NCI-H146 treated with DMSO at 0.1 percent for 48 hours (cell line): ENCODE measurements at regions not wholly inside any gene's neighbourhood (a gene's known extent, or its start where the extent isn't known, plus 50 kb on each side); places are given as distances from the start of the nearest gene placed in this dataset.
A peak's percentile ranks its signal among the peaks of the same experiment; 100 is the strongest.

Source experiments
- DNase-seq: peaks from one replicate; lab custom pipeline; 2025; ENCODE audit not compliant: unreplicated experiment; lab: John Stamatoyannopoulos, UW

DNA sequence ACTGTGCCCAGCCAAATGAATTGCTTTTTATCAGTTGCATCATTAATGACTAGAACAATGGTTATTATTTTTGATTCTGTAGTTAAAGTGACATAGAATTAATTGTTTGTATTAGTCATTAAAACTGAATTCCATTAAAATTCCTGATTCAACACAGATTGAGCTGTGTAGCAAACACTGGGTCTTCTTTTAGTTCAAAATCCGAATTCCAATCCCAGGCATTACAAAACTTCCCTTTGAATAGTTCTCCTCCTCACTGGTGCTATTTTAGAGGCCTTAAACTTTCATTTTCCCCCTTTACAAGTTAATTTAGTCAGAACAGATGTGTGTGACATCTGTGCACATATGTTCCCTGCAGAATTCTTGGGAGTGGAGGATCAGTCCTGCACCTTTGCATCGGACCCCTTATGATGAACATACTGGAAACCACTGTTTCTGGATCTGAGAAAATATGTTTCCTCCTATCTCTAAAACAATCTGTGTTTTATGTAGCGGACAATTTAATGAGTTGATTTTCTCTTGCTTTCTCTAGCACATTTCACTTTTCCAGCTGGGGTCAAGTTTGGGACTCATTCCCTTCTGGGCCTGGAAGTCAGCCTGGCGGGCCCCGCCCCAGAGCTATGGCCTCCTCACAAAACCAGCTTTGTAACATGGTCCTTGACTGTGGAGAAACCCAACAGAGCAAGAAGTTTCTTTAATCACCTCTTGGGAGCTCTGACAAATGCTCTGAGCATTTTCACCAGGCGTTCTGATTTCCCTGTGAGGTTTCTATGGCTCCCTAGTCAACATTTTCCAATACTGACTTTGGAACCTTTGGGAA is 87.9 kb upstream of the MAMDC2 start:
- DNase-seq, result no peak

DNA sequence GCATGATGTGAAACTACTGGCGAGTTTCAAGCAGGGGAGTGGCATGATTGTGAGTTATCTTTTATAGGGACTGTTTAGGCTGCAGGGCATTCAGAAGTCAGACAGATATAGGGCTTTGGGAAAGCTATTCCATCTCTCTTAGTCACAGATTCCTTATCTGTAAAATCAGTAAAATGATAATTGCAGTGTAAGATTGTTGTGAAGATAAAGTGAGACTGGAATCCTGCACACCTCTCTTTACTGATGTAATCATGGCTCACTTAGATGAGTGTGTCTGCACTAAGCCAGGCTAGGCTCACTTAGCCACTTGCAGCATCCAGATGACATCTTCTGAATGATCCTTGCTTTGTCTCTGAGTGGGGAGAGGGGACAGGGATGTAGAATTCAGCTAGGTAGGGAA is 81.8 kb upstream of the MAMDC2 start:
- DNase-seq, result no peak

DNA sequence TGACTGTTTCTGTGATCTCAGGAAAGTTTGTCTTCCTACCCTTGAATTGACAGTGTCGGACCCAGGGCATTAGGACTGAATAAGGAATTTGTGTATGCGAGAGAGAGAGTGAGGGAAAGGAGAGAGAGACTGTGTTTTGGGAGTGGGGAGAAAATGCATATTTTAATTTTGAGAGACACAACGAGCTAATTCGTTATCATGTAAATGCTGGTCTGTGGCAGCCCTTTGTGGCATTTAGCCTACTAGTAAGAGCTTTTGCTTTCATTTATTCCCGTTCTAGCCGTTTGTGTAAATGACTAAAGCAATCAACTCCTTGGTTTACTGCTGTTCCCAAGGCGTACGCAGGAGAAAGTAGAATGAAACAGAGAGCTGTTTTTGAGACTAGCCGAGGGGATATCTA is 79.8 kb upstream of the MAMDC2 start:
- no peak for DNase-seq

DNA sequence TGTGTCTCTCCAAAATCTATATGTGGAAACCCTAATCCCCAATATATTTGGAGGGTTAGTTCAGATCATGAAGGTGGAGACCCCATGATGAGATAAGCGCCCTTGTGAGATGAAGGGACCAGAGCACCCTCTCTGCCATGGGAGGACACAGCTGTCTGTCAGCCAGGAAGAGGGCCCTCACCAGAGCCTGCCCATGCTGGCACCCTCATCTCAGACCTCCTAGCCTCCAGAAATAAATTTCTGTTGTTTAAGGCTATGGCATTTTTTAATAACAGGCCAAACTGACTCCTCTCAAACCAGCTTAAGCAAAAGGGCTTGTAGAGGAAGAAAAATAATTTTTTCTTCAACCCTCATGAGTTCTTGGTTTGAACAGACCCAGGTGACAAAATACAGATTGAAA is 79.2 kb upstream of the MAMDC2 start:
- no peak for DNase-seq

DNA sequence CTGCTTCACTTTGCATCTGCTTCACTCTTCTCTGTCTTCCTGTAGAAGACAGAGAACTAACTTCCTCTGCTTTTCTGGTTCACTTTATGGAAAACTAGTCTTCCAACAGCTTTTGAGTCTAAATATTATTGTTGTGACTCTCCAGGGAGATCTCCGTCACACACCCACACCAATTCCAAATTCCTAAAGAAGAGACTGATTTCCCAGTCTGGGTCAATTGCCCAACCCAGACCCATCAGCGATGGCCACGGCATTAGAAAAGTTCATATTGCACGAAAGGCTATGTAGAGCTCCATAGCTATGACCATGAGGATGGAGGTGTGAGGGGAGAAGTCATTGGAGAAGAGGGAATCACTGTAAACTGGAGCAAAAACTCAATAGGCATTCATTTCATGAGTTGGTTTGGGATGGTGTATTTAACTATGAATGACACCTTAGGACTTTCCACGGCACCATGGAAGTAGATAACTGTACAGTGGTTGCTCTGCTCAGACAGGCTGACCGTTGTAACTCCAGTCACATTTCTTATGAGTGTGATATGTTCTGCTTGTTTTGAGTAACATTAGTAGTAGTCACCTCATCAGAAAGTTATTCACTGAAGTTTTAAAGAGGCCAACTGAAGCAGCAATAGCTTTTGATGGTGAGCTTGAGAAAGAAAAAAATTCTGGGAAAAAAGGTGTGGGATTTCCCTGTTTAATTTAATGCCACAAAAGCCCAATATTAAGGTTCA is 78.1 kb upstream of the MAMDC2 start:
- DNase-seq, result no peak

DNA sequence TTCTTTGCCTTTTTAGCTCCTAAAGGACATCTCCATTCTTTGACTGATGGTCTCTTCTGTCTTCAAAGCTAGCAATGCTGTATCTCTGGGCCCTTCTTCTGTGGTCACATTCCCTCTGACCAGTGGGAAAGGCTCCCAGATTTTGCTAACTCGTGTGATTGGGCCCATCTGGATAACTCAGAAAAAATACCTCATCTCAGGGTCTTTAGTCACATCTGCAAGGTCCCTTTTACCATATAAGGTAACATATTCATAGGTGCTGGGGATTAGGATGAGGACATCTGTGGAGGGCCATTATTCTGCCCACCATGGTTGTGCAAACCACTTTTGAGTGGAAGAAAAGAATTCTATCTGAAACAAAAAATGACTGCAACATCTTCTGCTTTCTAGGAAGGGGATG is 76.3 kb upstream of the MAMDC2 start:
- no peak for DNase-seq

DNA sequence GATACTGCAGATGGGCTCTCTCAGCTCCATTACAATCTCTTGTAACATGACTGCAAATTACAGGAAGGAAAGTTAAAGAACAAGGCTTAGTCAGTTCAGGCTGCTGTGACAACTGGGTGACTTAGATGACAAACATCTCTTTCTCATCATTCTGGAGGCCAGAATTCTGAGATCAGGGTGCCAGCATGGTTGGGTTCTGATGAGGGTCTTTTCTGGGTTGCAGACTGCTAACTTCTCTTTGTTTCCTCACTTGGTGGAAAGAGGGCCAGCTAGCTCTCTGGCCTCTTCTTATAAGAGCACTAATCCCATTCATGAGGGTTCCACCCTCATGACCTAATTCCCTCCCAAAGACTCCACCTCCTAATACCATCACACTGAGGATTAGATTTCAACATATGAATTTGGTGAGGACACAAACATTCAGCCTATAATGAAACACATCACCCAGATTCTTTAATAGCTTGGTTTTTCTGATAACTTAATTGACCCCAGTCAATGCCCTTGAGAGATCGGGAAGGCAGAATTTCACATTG is 73.6 kb upstream of the MAMDC2 start:
- no peak for DNase-seq

DNA sequence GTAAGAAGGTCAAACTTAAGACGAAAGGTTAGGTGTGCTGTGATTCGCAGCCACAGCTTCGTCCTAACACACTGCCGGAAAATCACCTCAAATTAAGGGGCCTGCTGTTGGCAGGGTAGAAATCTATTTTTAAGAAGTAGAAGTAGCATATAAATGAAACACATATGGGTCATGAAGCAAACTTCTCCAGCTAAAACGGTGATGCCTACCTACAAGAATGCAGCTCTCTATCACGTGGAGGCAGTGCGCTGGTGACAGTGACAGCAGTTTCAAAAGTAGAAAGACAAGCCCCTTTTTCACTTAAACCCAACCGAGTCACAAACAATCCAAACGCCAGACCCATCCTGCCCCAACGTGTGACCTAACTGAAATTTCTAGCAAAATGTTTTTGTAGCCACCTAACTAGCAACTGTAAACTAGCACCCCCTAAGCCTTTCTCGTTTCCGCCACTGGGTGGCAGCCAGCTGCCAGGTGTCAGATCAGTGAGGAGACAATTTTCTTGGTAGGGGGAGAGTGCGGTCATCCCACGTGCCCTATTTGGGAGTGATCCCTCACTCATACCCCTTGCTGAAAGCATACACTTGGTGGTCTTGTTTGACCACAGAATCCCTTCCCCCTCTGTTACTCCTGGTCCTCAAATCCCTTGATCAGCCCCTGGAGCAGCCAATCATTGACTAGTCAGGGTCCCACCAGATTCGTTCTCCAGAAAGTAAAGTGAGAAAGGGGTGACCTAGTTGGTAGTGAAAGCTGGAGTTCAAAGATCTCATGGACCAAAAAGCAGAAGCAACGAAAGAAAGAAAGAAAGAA is 71.8 kb upstream of the MAMDC2 start:
- DNase-seq, result peak; percentile 17

DNA sequence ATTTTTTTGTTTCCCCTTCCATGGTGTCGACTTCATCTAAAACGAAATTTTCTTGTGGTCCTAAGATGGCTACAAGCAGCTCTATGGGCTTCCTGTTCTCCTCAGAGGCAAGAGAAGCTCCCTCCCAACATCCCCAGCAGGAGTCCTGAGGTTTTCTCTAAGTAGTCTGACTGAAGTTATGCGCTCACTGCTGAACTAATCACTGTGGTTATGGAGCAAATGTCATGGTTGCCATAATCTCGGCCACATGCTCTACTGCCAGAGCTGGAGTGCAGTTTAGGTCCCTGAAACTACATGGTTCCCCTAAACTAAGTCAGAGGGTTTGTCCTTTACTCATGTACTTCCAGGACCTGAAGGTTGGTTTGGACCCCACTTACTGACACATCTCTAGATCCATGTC is 68.0 kb upstream of the MAMDC2 start:
- DNase-seq, result no peak

DNA sequence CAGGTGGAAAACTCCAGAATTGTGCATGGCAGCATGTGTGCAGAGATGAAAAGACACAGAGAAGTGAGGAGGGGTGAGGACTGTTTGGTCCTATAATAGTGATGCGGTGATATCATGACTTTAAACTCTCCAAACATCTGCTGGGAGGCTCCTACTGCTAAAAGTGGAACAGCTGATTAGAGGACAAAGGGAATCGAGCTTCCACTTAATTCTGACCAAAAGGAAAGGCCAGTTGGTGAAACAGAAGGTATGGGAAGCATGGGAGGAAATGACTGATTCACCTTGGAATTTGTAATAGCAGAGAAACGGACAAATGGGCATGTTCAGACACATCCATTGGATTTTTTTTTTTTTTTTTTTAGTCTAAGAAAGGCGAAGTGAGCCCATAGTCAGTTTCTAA is 67.5 kb upstream of the MAMDC2 start:
- DNase-seq, result peak; percentile 32

DNA sequence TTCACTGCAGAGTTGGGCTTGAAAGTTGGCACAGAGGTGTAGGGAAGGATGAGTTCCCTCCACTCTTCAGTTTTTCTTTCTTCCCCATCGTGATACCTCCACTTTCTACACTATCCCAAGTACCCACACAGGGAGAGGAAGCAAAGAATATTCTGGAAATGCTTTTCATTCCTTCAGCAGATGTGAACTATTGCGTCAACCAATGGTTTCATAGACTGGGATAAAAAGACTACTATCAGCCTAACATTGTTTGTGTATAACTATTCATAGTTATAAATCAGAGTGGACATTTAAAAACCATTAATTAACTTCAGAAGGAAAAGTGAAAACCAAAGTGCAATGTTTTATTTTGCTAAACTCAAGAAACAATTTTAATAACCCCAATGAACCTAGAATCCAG is 63.6 kb upstream of the MAMDC2 start:
- DNase-seq, result no peak

DNA sequence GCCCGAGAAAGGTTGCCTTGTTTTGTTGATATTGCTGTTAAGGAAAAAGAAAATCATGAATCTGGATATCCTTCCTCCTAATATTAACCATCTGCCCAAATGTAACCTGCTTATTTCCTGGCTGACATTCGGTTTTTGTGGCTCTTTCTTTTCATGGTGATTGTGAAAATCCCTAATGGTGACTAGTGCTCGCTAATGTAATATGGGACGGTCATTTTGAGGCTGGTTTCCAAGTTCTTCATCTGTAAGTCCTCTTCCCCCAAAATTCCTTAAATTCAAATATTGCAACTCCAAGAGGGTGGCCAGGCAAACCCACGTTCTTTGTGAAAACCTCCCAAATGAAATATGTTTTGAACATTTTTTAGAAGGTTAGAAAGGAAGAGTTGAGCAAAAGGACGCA is 63.1 kb upstream of the MAMDC2 start:
- DNase-seq, result no peak

DNA sequence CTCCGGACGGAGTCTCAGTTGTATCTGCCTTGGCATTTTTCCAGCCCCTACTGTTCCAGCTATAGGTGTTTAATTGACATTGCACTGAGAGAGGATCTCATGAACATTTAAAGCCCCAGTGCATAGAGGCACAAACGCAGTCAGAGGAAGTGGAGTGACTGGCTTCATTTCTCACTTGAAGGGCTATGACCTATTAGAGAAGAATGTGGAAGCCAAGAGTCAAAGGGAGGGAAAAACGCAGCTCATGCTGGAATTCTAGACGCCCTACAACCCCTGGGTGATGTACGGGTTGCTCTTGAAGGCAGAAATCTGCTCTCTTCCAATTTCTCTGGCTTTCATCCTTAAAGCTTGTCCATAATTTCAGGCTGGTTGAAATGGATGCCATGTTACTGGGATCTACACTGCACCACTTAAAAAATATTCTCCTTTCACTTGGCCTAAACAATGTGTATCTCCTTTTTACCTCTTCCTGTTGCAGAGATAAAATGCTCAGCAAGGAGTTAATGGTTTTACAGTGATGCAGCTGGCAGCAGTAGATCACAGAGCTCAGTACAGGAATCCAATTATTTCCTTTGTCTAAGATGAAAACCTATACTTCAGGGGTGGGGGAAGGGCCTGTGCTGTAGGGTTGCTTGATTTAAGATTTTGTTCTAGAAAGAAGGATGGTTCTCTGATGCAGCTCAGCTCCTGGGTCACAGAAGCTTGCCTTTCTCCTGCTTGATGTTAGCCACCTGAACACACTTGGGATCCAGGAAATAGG is 61.8 kb upstream of the MAMDC2 start:
- DNase-seq, result peak; percentile 50

DNA sequence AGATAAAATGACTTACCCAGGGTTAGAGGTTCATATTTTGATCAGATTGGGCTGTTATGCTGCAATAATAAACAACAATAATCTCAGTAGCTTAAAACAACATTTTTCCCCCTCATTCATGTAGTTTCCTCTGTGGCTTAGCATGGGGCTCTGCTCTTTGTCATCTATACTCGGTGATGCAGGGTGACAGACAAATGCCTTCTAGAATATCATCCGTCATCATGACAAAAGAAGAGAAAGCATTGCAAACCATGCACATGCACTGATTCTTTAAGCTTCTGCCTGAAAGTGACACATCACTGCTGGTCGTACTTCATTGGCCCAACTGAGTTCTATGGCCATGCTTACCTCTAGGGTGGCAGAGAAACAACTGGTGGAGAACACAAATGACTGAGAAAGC is 58.8 kb upstream of the MAMDC2 start:
- no peak for DNase-seq

DNA sequence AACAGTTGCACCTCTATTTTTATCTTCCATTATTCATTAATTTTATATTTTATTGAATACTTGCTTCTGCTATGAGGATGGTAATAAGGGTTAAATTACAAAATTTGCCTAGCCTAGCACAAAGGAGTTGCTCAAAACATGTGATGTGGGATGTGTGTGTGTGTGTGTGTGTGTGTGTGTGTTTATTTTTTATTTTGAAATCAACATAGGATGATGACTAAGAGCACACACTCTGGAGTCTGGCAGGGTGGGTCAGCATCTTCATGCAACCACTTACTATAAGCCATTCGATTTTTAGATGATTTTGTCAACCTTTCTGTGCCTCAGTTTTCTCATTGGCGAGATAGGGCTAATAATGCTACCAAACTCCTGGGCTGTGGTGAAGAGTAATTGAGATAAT is 57.7 kb upstream of the MAMDC2 start:
- no peak for DNase-seq

DNA sequence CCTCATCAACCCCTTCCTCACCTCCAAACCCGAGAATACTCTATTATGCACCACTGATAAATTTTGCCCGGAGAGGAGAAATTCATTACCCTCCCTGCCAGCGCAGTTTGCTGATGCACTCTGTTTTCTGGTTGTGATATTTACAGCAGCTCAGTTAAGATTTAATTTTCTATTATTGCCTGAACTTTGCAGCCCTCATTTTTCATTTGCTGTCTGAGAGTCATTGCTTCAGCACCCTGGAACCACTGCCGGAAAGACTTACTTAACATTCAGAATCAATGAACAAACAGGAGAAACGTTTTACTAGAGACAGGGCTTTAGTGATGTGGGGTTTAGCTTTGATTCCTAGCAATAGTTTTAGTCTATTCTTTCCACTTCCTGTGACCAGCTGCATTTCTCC is 56.7 kb upstream of the MAMDC2 start:
- DNase-seq, result no peak

DNA sequence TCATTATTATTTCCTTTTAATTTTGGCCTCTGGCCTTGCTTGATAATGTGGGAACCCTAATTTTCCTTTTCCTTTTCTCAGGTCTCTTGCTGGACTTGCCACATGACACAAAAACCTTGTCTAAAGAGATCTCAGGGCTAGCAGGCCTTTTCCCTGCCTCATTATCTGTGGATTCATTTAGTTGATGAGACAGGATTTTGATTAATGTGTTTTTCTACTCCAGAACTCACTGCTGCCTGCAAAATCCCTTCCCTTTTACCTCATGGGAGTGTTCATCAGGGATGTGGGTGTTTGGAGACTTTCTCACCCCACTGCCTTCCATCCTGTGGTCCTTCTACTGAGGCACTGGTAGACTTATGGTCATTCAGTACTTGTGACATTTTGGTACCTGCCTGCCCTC is 56.2 kb upstream of the MAMDC2 start:
- no peak for DNase-seq

DNA sequence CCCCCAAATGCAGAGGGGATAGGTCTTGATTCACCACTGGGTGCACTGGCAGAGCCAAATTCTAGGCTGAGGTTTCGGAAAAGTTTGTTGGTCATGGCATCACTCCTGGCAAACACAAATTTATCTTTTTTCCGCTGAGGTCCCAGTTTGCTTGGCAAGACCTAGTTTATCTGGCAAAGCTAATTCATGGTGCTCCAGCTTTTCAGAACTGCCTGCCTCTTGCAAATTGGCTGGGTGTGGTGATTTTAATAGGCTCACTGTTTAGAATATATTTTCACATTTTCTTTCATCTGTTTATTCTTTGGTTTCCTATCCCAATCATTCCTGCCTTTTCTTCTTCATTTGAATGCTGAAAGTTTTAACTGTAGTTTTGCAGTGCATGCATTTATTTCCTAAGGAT is 50.5 kb upstream of the MAMDC2 start:
- DNase-seq, result no peak
